Lung (tissue), 11 donors: ENCODE measurements at regions not wholly inside any gene's neighbourhood (a gene's known extent, or its start where the extent isn't known, plus 50 kb on each side); places are given as distances from the start of the nearest gene placed in this dataset.

Source experiments
- ATAC-seq: fragments of 200-7000 bp; cut with Tn5 transposase; one replicate; pipeline ENCODE4 v1.9.1; 2020; ENCODE audit warnings: moderate number of reproducible peaks; ENCODE audit not compliant: insufficient read depth, low FRiP score
- DNase-seq, 3 donors: peaks; one replicate each; pipeline ENCODE4 v3.0.0-alpha.2; 2013 to 2017
- H3K27ac ChIP-seq, 2 donors: one replicate each; pipeline ENCODE4 v1.5.1; 2013; ENCODE audit warnings: mild to moderate bottlenecking in 2 of 2, moderate library complexity in 2 of 2, control low read depth in 1 of 2, inconsistent platforms in 1 of 2, low read depth in 1 of 2, low read length in 1 of 2
- H3K27me3 ChIP-seq, 3 donors: one replicate each; pipeline ENCODE4 v1.5.1; 2013; ENCODE audit warnings: low read length in 2 of 3; ENCODE audit not compliant: control insufficient read depth in 3 of 3, insufficient read depth in 3 of 3
- H3K36me3 ChIP-seq, 4 donors: one replicate each; pipeline ENCODE4 v1.5.1; 2013; ENCODE audit warnings: low read length in 4 of 4, mild to moderate bottlenecking in 1 of 4, moderate library complexity in 1 of 4; ENCODE audit not compliant: control insufficient read depth in 4 of 4, insufficient read depth in 4 of 4
- H3K4me1 ChIP-seq, 5 donors: one replicate each; pipeline ENCODE4 v1.5.1; 2013; ENCODE audit warnings: low read length in 5 of 5, mild to moderate bottlenecking in 2 of 5, moderate library complexity in 1 of 5; ENCODE audit not compliant: control insufficient read depth in 5 of 5, insufficient read depth in 5 of 5
- H3K4me3 ChIP-seq: one replicate; pipeline ENCODE4 v1.5.1; 2013; ENCODE audit warnings: mild to moderate bottlenecking, control low read depth, moderate library complexity
- H3K9ac ChIP-seq, 2 donors: one replicate each; pipeline ENCODE4 v1.5.1; 2013; ENCODE audit warnings: low read length in 2 of 2, control low read depth in 1 of 2; ENCODE audit not compliant: insufficient read depth in 1 of 2
- H3K9me3 ChIP-seq, 4 donors: one replicate each; pipeline ENCODE4 v1.5.1; 2013; ENCODE audit warnings: low read length in 3 of 4, mild to moderate bottlenecking in 1 of 4, moderate library complexity in 1 of 4; ENCODE audit not compliant: control insufficient read depth in 4 of 4, insufficient read depth in 3 of 4
- CTCF ChIP-seq: IDR thresholded peaks from 2 replicates; pipeline ENCODE4 v1.5.1; 2012; ENCODE audit warnings: mild to moderate bottlenecking; ENCODE audit errors: control extremely low read depth, extremely low read depth
- WGBS, 2 donors: extraction: QIAGEN DNeasy Blood & Tissue Kit; methylation state at CpG; one replicate each; pipeline ENCODE4 v1.1.7; 2013; 5-methylcytosine and 5-hydroxymethylcytosine counted together
- donor health status: control.
- donor health status: control.
- donor health status: Bipolar disorder and iron deficiency.
- donor health status: healthy.
- donor health status: DM: yes; HTN: yes; CAD: no.

DNA sequence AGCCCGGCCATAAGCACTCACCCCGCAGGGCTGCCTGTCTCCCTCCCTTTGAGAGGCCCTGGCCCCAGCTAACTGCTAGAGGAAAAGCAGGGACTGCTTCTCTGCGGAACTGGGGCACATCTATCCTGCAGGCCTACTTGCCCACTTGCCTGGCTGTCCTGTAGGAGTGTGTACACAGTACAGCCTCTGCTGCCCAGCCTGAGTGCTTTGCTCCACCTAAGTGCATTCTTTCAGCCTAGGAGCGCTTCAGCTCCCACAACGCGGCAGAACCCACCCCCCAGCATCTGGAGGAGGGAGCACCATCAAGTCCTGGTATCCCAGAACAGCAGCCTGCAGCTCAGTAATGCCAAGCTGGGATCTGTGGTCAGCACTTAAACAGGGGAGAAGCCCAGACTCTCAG is 79.9 kb upstream of the CD163 start:
- Histone ChIP-seq H3K36me3 (no peaks in the 10 kb centered on the region), H3K9me3 (no peaks in the 10 kb centered on the region), H3K27me3 (no peaks in the 10 kb centered on the region), H3K27ac (no peak overlapping the region), H3K9ac (no peak overlapping the region), H3K4me3 (no peak overlapping the region), H3K4me1 (peaks cover 0 to under 1% (median 0%) of the 10 kb centered on the region in 5 donors)
- peak; percentile 19 for ATAC-seq
- TF ChIP-seq CTCF, result no peak
- WGBS, 2 donors, result 65 to 74% methylated on average over 6 of the region's 6 CpGs
- DNase-seq, result peak in 1 of 3 donors; percentile 3

- no peaks in the 10 kb centered on the region for H3K27me3 ChIP-seq
- no peak for TF ChIP-seq CTCF
- no peak overlapping the region for H3K27ac ChIP-seq
- H3K36me3 ChIP-seq, result no peaks in the 10 kb centered on the region
- H3K9ac ChIP-seq, result no peak overlapping the region
- no peak for ATAC-seq
- no peaks in the 10 kb centered on the region for H3K4me1 ChIP-seq
- no peaks in the 10 kb centered on the region for H3K9me3 ChIP-seq
- WGBS, 2 donors, result 86 to 91% methylated on average over 2 of the region's 2 CpGs
- no peak for DNase-seq
- H3K4me3 ChIP-seq, result no peak overlapping the region
Measured at GRCh38 chr12:7582796-7583195, 79.2 kb upstream of the CD163 start.

GRCh38 chr12:7581625-7582024 is 78.0 kb upstream of the CD163 start:
- no peak for TF ChIP-seq CTCF
- DNase-seq (no peak), ATAC-seq (no peak)
- H3K27ac ChIP-seq, result no peak overlapping the region
- H3K36me3 ChIP-seq, result no peaks in the 10 kb centered on the region
- no peak overlapping the region for H3K4me3 ChIP-seq
- no peak overlapping the region for H3K9ac ChIP-seq
- H3K9me3 ChIP-seq, result no peaks in the 10 kb centered on the region
- H3K27me3 ChIP-seq, result no peaks in the 10 kb centered on the region
- H3K4me1 ChIP-seq, result no peaks in the 10 kb centered on the region

GRCh38 chr12:7581046-7581445 is 77.5 kb upstream of the CD163 start:
- no peak overlapping the region for H3K9ac ChIP-seq
- no peaks in the 10 kb centered on the region for H3K9me3 ChIP-seq
- TF ChIP-seq CTCF, result no peak
- no peaks in the 10 kb centered on the region for H3K36me3 ChIP-seq
- H3K27me3 ChIP-seq, result no peaks in the 10 kb centered on the region
- WGBS, 2 donors, result 39 to 46% methylated on average over 2 of the region's 2 CpGs
- ATAC-seq (no peak), DNase-seq (no peak)
- H3K27ac ChIP-seq, result no peak overlapping the region
- no peaks in the 10 kb centered on the region for H3K4me1 ChIP-seq
- H3K4me3 ChIP-seq, result no peak overlapping the region
